Non-pigmented ciliary epithelial cell (primary cell): ENCODE measurements at regions not wholly inside any gene's neighbourhood (a gene's known extent, or its start where the extent isn't known, plus 50 kb on each side); places are given as distances from the start of the nearest gene placed in this dataset.
A peak's percentile ranks its signal among the peaks of the same experiment; 100 is the strongest.
"Not testable (repeated sequence)": the region's sequence is repeated elsewhere in the genome, so short reads cannot be mapped to it uniquely, and the experiment has no call there.

ENCODE experiments used
- DNase-seq: peaks from one replicate; pipeline ENCODE4 v3.0.0-alpha.2; 2010; ENCODE audit warnings: low read depth

- not testable (repeated sequence) for DNase-seq
Observed at GRCh38 chr6:144923491-144923787, 638.3 kb downstream of the UTRN start.

- DNase-seq = no peak
Observed at GRCh38 chr6:144928847-144929246, 643.7 kb downstream of the UTRN start.

- no peak for DNase-seq
Observed at GRCh38 chr6:144929262-144929661, 644.1 kb downstream of the UTRN start.

- DNase-seq = no peak
Observed at GRCh38 chr6:144931172-144932035, 646.3 kb downstream of the UTRN start.

- no peak for DNase-seq
Observed at GRCh38 chr6:144932621-144933020, 647.5 kb downstream of the UTRN start.

DNA sequence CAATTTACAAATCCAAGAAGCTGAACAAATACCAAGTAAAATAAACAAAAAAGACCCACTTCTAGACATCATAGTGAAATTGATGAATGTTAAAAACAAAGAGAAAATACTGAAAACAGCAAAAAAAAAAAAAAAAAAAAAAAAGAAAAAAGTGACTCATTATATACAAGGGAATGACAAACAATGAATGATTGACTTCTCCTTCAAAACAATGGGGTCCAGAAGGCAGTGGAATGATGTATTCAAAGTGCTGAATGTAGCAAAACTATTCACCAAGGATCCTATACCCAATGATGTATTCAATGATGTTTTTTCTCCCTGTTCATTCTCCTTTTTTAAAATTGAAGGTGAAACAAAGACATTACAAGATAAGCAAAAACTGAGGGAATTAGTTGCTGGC, 650.0 kb downstream of the UTRN start:
- DNase-seq = no peak

- no peak for DNase-seq
Observed at GRCh38 chr6:144935661-144936060, 650.5 kb downstream of the UTRN start.

DNA sequence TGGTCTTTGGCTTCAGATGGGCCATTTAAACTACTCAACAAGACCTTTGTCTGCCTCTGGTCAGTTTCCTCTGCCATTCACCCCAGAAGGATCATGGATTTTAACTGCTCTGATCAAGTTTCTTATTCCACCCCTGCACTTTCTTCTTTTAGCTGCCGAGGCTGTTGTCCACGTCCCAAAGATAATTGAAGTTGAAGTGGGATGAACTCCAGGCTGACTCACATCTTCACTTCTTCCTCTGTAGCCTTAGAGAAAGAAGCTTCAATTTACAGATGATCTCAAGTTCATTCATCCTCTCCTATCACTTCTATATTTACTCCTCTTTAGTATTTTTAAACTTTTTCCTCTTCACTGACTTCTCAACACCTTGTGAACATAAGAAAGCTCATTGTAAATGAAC, 651.6 kb downstream of the UTRN start:
- no peak for DNase-seq

DNA sequence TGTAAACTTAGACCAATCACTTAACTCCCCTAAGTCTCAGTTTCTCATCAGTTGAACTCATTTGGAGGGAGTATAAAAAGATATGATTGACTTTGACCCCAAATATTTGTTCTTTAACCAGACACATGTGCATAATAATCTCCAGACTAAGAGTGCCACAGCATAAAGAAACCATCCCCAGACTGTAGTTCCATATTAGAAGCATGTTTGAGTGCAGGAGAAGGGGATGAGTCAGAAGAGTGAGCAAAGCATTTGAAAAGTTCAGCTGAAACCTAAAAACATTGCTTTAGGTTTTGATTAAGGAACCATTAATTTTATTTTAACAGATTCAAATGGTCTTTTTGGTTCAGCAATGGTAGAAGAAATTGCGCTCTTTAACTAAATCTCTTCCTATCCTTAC, 654.8 kb downstream of the UTRN start:
- no peak for DNase-seq

DNA sequence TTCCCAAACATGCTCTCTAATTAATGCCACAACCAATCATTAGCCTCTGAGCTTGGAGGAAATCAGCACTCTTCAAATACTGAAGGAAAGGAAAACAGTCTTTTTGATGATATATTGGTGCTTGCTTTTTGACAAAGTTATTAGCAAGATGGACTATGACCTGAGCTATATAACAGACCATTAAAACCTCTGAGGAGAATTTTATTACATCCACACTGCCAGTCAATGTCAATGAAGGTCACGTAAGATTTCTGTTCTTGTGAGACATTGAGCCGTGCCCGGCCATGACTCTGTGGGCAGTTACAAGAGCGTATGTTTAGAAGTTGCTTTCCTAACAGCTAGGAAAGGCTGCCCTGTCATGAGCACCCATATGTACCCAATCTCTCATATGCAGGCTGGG, 659.0 kb downstream of the UTRN start:
- no peak for DNase-seq

GRCh38 chr6:144947398-144947976, 662.4 kb downstream of the UTRN start:
- DNase-seq = no peak

DNA sequence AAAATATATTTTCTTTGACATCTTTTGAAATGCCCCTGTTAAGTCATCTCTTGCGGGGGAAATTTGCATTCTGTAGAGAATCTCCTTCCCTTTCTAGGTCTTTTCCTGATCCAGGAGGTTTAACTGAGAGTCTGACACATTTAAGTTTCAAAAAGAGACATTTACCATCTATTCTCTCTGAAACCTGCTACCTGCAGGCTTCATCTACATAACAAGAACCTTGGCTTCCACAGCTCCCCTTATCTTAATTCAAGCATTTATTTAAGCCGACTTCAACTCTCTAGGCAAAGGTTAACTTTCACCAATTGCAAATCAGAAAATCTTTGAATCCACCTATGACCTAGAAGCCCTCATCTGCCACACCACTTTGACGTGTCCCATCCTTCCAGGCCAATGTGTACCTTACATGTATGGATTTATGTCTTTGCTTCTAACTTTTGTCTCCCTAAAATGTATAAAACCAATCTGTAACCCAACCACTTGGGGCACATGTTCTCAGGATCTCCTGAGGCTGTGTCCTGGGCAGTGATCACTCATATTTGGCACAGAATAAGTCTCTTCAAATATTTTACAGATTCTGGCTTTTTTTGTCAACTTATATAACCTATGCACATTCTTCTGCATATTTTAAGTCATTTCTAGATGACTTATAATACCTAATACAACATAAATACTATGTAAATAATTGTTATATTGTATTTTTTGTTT, 666.7 kb downstream of the UTRN start:
- no peak for DNase-seq

- no peak for DNase-seq
Observed at GRCh38 chr6:144952456-144953240, 667.5 kb downstream of the UTRN start.

- DNase-seq = peak; percentile 44
Observed at GRCh38 chr6:144953552-144954240, 668.6 kb downstream of the UTRN start.

DNA sequence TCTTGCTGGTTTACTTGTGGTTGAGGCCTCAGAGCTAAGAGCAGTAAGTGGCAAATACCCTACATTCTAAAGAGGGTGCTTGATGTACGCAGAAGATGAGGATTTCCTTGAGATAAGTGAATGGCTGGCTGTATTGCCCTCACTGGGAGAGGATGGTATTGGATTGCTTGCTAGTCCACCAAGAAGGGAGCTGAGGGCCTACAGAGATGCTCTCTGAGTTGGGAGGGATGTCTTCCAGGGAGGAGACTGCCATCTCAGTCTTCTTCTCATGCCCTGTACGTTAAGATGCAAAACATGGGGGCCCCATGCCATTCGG, 669.1 kb downstream of the UTRN start:
- DNase-seq = no peak

GRCh38 chr6:144955392-144955791, 670.3 kb downstream of the UTRN start:
- no peak for DNase-seq

GRCh38 chr6:144955859-144956258, 670.7 kb downstream of the UTRN start:
- peak; percentile 56 for DNase-seq

DNA sequence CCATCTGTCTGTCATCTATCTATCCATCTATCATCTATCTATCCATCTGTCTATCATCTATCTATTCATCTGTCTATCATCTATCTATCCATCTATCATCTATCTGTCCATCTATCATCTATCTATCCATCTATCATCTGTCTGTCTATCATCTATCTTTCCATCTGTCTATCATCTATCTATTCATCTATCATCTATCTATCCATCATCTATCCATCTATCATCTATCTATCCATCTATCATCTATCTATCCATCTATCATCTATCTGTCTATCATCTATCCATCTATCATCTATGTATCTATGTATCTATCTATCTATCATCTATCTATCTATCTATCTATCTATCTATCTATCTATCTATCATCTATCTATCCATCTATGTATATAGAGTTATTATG, 671.6 kb downstream of the UTRN start:
- not testable (repeated sequence) for DNase-seq

DNA sequence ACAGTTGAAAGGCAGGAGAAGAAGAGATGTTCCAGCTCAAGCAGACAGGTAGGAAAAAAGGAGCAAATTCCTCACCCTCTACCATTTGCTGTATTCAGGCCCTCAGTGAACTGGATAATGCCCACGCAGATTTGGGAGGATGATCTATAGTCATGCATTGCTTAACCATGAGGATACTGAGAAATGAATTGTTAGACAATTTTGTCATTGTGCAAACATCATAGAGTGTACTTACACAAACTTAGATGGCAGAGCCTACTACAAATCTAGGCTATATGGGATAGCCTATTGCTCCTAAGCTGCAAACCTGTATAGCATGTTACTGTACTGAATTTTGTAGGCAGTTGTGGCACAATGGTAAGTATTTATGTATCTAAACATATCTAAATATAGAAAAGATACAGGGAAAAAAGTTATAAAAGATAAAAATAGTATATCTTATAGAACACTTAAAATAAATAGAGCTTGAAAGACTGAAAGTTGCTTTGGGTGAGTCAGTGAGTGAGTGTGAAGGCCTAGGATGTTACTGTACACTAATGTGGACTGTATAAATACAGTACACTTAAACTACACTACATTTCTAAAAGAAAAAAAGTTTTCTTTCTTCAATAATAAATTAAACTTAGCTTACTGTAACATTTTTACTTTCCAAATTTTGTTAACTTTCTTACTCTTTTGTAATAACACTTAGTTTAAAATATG, 672.3 kb downstream of the UTRN start:
- DNase-seq = no peak

DNA sequence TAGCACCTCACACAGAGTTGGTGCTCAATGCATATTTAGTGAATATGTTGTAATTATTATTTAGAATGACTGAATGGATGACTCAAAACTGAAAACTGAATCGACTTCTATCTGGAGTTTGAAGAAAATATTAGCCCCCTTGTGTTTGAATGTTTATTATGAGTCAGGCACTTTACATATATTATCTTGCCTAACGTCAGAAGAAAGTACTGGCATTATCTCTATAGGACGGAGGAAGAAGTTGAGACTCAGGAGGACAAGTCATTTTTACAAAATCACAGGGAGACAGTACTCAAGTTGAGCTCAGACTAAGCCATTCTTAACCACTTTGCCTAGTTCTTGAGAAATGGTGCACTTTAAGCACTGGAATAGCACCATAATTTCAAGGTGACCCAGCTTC, 684.0 kb downstream of the UTRN start:
- no peak for DNase-seq

- DNase-seq = no peak
Observed at GRCh38 chr6:144969602-144970272, 684.6 kb downstream of the UTRN start.
